ENCODE measurements at regions not wholly inside any gene's neighbourhood (a gene's known extent, or its start where the extent isn't known, plus 50 kb on each side); places are given as distances from the start of the nearest gene placed in this dataset.
A peak's percentile ranks its signal among the peaks of the same experiment; 100 is the strongest.

- Histone ChIP-seq H3K4me3 (ENCODE audit: low read depth, low read length) (no peak overlapping the region), H3K27ac (ENCODE audit: low read depth) (no peak overlapping the region), H3K4me1 (ENCODE audit: insufficient read depth) (no peaks in the 10 kb centered on the region), H3K36me3 (ENCODE audit: insufficient read depth) (no peaks in the 10 kb centered on the region)
- DNase-seq (ENCODE audit: extremely low spot score): no peak
- WGBS: 83% methylated on average over 2 of the region's 2 CpGs
Observed at GRCh38 chr7:72524037-72524436, 111.9 kb upstream of the CALN1 start.

GRCh38 chr7:72504061-72504706 is 92.0 kb upstream of the CALN1 start:
- no peaks in the 10 kb centered on the region for H3K4me1 ChIP-seq (ENCODE audit: insufficient read depth)
- no peak overlapping the region for H3K27ac ChIP-seq (ENCODE audit: low read depth)
- WGBS: 60% methylated on average over 10 of the region's 10 CpGs
- H3K36me3 ChIP-seq (ENCODE audit: insufficient read depth): no peaks in the 10 kb centered on the region
- H3K4me3 ChIP-seq (ENCODE audit: low read depth, low read length): no peak overlapping the region
- no peak for DNase-seq (ENCODE audit: extremely low spot score)

DNA sequence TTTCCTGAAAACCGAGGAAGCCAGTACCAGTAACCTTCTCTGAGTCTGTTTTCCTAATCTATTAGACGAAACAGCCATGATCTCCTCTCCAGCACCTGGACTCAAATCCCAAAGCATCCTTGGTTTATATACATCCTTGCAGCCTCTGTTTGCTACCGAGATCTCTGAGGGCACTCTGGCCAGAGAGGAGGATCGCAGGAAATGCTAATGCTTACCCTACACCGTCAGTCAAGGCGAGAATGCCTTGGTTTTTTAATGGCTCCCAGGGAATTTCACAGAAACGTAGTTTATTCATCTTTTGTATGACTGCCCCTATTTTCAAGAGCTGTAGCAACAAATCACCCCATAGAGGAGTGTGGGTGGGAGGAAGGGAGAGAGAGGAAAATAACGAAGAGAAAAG is 91.5 kb upstream of the CALN1 start:
- Histone ChIP-seq H3K4me3 (ENCODE audit: low read depth, low read length) (no peak overlapping the region), H3K36me3 (ENCODE audit: insufficient read depth) (no peaks in the 10 kb centered on the region), H3K27ac (ENCODE audit: low read depth) (no peak overlapping the region), H3K4me1 (ENCODE audit: insufficient read depth) (no peaks in the 10 kb centered on the region)
- DNase-seq (ENCODE audit: extremely low spot score): no peak
- WGBS: 58% methylated on average over 8 of the region's 8 CpGs

GRCh38 chr7:72494807-72495206 is 82.7 kb upstream of the CALN1 start:
- no peaks in the 10 kb centered on the region for H3K4me1 ChIP-seq (ENCODE audit: insufficient read depth)
- 92% methylated on average over 2 of the region's 2 CpGs for WGBS
- H3K27ac ChIP-seq (ENCODE audit: low read depth): no peak overlapping the region
- H3K4me3 ChIP-seq (ENCODE audit: low read depth, low read length): no peak overlapping the region
- no peak for DNase-seq (ENCODE audit: extremely low spot score)
- H3K36me3 ChIP-seq (ENCODE audit: insufficient read depth): no peaks in the 10 kb centered on the region

DNA sequence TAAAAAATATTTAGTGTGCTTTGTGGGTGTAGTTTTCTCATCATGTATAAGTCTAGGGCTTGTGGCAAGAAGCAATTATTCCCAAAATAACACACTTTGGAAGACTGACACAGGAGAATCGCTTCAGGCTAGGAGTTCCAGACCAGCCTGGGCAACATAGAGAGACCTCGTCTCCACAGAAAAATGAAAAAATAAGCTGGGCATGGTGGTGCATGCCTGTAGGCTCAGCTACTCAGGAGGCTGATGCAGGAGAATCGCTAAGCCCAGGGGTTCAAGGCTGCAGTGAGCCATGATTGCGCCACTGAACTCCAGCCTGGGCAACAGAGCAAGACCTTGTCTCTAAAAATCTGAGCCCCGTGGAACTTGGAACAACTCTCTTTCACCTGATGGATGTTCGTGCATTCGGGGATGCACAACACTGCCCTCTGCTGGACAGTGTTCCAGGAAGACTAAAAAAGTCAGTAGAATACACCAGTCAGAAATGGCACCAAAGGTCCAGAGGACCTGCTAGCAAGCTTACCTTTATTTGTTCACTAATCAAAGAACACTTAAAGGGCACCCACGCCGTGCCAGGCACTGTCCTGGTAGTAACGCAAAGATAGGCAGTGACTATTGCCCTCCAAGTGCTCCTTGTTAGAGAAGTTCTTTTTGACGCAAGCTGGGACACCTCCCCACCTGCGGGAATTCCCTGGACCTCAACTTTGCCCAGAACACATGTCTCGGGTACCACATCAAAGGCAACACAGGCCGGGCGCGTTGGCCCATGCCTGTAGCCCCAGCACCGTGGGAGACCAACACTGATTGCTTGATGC is 81.9 kb upstream of the CALN1 start:
- 59% methylated on average over 17 of the region's 17 CpGs for WGBS
- Histone ChIP-seq H3K4me3 (ENCODE audit: low read depth, low read length) (no peak overlapping the region), H3K36me3 (ENCODE audit: insufficient read depth) (no peaks in the 10 kb centered on the region), H3K27ac (ENCODE audit: low read depth) (no peak overlapping the region), H3K4me1 (ENCODE audit: insufficient read depth) (no peaks in the 10 kb centered on the region)
- DNase-seq (ENCODE audit: extremely low spot score): peak; percentile 5

DNA sequence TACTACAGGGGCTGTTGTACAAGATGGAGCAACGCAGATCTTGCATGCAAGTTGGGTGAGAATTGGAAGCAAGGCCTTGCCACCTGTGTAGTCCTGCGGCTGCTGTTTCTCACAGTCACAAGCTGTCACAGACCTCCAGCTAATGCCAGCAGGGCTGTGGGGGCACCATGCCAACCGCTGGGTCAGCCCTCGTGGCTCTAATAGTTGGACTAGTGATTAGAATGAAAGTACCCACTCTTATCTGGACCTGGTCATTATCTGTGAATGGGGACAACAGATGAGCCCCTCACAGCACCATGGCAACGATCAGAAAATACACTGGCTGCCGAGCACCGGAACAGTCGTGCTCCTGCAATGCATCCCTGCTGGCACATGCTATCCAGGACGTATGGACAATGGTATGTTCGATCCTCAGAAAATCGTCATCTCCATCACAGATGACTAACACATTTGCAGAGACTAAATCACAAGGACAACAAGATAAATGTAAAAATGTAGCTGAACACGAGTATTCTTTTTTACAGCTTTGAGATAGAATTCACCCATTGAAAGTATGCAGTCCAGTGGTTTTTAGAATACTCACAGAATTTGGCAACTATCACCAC is 80.4 kb upstream of the CALN1 start:
- no peak for DNase-seq (ENCODE audit: extremely low spot score)

DNA sequence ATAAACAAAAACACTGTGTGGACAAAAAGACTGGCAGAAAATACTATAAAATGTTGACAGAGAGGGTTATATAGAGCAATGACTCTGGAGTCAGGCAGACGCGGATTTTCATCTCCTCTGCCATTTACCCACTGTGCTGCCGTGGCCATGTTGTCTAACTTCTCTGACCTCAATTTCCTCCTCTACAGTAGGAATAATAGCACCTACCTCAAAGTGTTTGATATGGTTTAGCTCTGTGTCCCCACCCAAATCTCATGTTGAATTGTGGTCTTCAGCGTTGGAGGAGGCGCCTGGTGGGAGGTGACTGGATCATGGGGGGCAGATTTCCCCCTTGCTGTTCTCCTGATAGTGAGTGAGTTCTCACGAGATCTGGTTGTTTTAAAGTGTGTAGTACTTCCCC is 78.2 kb upstream of the CALN1 start:
- no peaks in the 10 kb centered on the region for H3K4me1 ChIP-seq (ENCODE audit: insufficient read depth)
- WGBS: 91% methylated on average over 6 of the region's 6 CpGs
- DNase-seq (ENCODE audit: extremely low spot score): no peak
- no peaks in the 10 kb centered on the region for H3K36me3 ChIP-seq (ENCODE audit: insufficient read depth)
- no peak overlapping the region for H3K27ac ChIP-seq (ENCODE audit: low read depth)
- H3K4me3 ChIP-seq (ENCODE audit: low read depth, low read length): no peak overlapping the region

More for the DNA sequence above, 80.4 kb upstream of the CALN1 start:
- Histone ChIP-seq H3K36me3 (ENCODE audit: insufficient read depth) (no peaks in the 10 kb centered on the region), H3K4me3 (ENCODE audit: low read depth, low read length) (no peak overlapping the region), H3K27ac (ENCODE audit: low read depth) (no peak overlapping the region), H3K4me1 (ENCODE audit: insufficient read depth) (no peaks in the 10 kb centered on the region)
- 71% methylated on average over 12 of the region's 12 CpGs for WGBS

DNA sequence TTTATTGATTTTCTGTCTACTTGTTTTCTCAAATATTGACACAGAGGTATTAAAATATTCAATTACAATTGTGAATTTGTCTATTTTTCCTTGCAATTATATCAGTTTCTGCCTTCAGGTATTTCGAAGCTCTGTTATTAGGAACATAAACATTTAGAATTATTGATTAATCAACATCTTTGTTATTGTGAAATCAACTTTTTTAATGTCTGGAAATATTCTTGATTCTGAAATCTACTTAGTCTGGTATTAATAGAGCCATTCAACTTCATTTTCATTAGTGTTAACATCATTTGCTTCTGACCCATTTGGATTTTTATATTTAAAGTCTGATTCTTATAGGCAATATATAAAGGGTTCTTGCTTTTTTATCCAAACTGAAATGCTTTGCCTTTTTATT is 69.8 kb upstream of the CALN1 start:
- no peak overlapping the region for H3K27ac ChIP-seq (ENCODE audit: low read depth)
- whole genome bisulfite sequencing: 72% methylated on average over 1 of the region's 1 CpG
- H3K4me3 ChIP-seq (ENCODE audit: low read depth, low read length): no peak overlapping the region
- no peaks in the 10 kb centered on the region for H3K36me3 ChIP-seq (ENCODE audit: insufficient read depth)
- no peaks in the 10 kb centered on the region for H3K4me1 ChIP-seq (ENCODE audit: insufficient read depth)
- DNase-seq (ENCODE audit: extremely low spot score): no peak

- no peaks in the 10 kb centered on the region for H3K4me1 ChIP-seq (ENCODE audit: insufficient read depth)
- H3K36me3 ChIP-seq (ENCODE audit: insufficient read depth): no peaks in the 10 kb centered on the region
- no peak overlapping the region for H3K4me3 ChIP-seq (ENCODE audit: low read depth, low read length)
- 91% methylated on average over 16 of the region's 16 CpGs for WGBS
- no peak for DNase-seq (ENCODE audit: extremely low spot score)
- no peak overlapping the region for H3K27ac ChIP-seq (ENCODE audit: low read depth)
Observed at GRCh38 chr7:72476608-72477305, 64.6 kb upstream of the CALN1 start.

DNA sequence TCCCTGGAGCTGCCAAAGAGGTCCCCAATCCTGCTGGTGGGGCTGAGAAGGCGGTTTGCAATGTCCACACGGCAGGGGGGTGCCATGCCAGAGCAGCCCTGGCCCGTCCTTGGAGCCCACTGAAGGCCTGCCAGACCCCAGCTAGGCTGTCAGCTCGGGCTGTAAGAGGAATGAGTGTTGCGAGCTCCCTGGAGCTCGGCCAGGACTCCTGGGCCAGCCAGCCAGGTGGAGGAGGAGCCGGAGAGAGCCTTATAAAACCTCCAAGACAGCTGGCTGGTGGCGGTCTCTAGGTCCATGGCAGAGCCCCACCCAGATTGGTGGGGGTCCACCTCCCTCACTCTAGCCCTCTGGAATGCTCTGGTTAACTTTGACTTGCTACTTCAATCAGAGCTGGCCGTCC is 55.1 kb upstream of the CALN1 start:
- no peaks in the 10 kb centered on the region for H3K36me3 ChIP-seq (ENCODE audit: insufficient read depth)
- H3K4me3 ChIP-seq (ENCODE audit: low read depth, low read length): no peak overlapping the region
- no peaks in the 10 kb centered on the region for H3K4me1 ChIP-seq (ENCODE audit: insufficient read depth)
- H3K27ac ChIP-seq (ENCODE audit: low read depth): no peak overlapping the region
- WGBS: 46% methylated on average over 9 of the region's 9 CpGs
- no peak for DNase-seq (ENCODE audit: extremely low spot score)

- Histone ChIP-seq H3K4me3 (ENCODE audit: low read depth, low read length) (no peak overlapping the region), H3K36me3 (ENCODE audit: insufficient read depth) (no peaks in the 10 kb centered on the region), H3K27ac (ENCODE audit: low read depth) (no peak overlapping the region), H3K4me1 (ENCODE audit: insufficient read depth) (no peaks in the 10 kb centered on the region)
- 86% methylated on average over 2 of the region's 2 CpGs for WGBS
- no peak for DNase-seq (ENCODE audit: extremely low spot score)
Observed at GRCh38 chr7:72466797-72467196, 54.7 kb upstream of the CALN1 start.

- Histone ChIP-seq H3K36me3 (ENCODE audit: insufficient read depth) (no peaks in the 10 kb centered on the region), H3K27ac (ENCODE audit: low read depth) (no peak overlapping the region), H3K4me1 (ENCODE audit: insufficient read depth) (no peaks in the 10 kb centered on the region), H3K4me3 (ENCODE audit: low read depth, low read length) (no peak overlapping the region)
- WGBS: 80% methylated on average over 5 of the region's 5 CpGs
- no peak for DNase-seq (ENCODE audit: extremely low spot score)
Observed at GRCh38 chr7:72465521-72465920, 53.4 kb upstream of the CALN1 start.

- no peak overlapping the region for H3K27ac ChIP-seq (ENCODE audit: low read depth)
- DNase-seq (ENCODE audit: extremely low spot score): no peak
- no peaks in the 10 kb centered on the region for H3K36me3 ChIP-seq (ENCODE audit: insufficient read depth)
- no peaks in the 10 kb centered on the region for H3K4me1 ChIP-seq (ENCODE audit: insufficient read depth)
- no peak overlapping the region for H3K4me3 ChIP-seq (ENCODE audit: low read depth, low read length)
- 69% methylated on average over 7 of the region's 7 CpGs for WGBS
Observed at GRCh38 chr7:72462311-72462710, 50.2 kb upstream of the CALN1 start.

Data from urinary bladder (tissue), 3 donors.